GM12878 (cell line): ENCODE measurements at regions not wholly inside any gene's neighbourhood (a gene's known extent, or its start where the extent isn't known, plus 50 kb on each side); places are given as distances from the start of the nearest gene placed in this dataset.

Source experiments
- ATAC-seq: fragments of 200-7000 bp; cut with Tn5 transposase; 3 replicates; pipeline ENCODE4 v1.9.1; 2020; ENCODE audit warnings: mild to moderate bottlenecking, moderate library complexity
- BruUV-seq: library from RNA; stranded (reverse); fragments of 400-500 nt; replicated peaks from 2 replicates; lab custom pipeline; 2021; lab: Mats Ljungman, UMichigan
- CTCF ChIA-PET: fragments of 300-600 bp; sonication (Branson Sonifier 250); formaldehyde crosslinking; extraction: SDS; loops from one replicate; lab custom pipeline; 2021; ENCODE audit warnings: inconsistent platforms; lab: Yijun Ruan, JAX
- POLR2A ChIA-PET: fragments of 350-600 bp; formaldehyde crosslinking; extraction: SDS; loops from one replicate; lab custom pipeline; 2021; ENCODE audit warnings: inconsistent platforms; lab: Charles Lee
- RAD21 ChIA-PET: fragments of 300-600 bp; sonication (Branson Sonifier 250); formaldehyde crosslinking; loops from one replicate; lab custom pipeline; 2023; ENCODE audit warnings: antibody characterized with exemption; ENCODE audit not compliant: unreplicated experiment; lab: Charles Lee
- SMC1A ChIA-PET: fragments of 300-600 bp; sonication (Branson Sonifier 250); formaldehyde crosslinking; loops from one replicate; lab custom pipeline; 2023; ENCODE audit not compliant: unreplicated experiment, uncharacterized antibody; lab: Charles Lee
- DNase-seq: peaks from one replicate; pipeline ENCODE4 v3.0.0-alpha.2; 2011; ENCODE audit warnings: low read depth, low spot score
- FAIRE-seq: peaks from 3 replicates; lab custom pipeline; 2011; peaks lifted over from hg19 to GRCh38; lab: Jason Lieb, UNC
- H2AFZ ChIP-seq: 2 replicates; pipeline ENCODE4 v1.6.0; 2011; ENCODE audit warnings: low read depth, low read length, control low read depth; ENCODE audit not compliant: control insufficient read depth
- H3K27ac ChIP-seq: 2 replicates; pipeline ENCODE4 v1.5.1; 2011; ENCODE audit warnings: control low read depth; ENCODE audit not compliant: control insufficient read depth, insufficient read depth
- H3K27me3 ChIP-seq, 2 experiments: replicated peaks in 1 of 2; 2 replicates each; pipeline versions ENCODE4 v1.6.0 to v1.6.1; 2011; ENCODE audit warnings: low read length in 1 of 2; ENCODE audit not compliant: control insufficient read depth in 2 of 2, insufficient read depth in 2 of 2
- H3K36me3 ChIP-seq, 2 experiments: 2 replicates each; pipeline ENCODE4 v1.5.1; 2011; ENCODE audit warnings: low read length in 1 of 2; ENCODE audit not compliant: control insufficient read depth in 2 of 2, insufficient read depth in 2 of 2
- H3K4me1 ChIP-seq: 2 replicates; pipeline ENCODE4 v1.6.1; 2011; ENCODE audit warnings: mild to moderate bottlenecking, low read length, moderate library complexity, mixed read lengths; ENCODE audit not compliant: control insufficient read depth, insufficient read depth
- H3K4me2 ChIP-seq: 2 replicates; pipeline ENCODE4 v1.6.0; 2011; ENCODE audit warnings: control low read depth; ENCODE audit not compliant: control insufficient read depth, insufficient read depth
- H3K4me3 ChIP-seq: fragments of 200-600 bp; sonication (generic); 2 replicates; pipeline ENCODE4 v1.5.1; 2016
- H3K79me2 ChIP-seq: 2 replicates; pipeline ENCODE4 v1.6.0; 2011; ENCODE audit warnings: low read length; ENCODE audit not compliant: control insufficient read depth, insufficient read depth
- H3K9ac ChIP-seq: 2 replicates; pipeline ENCODE4 v1.8.0; 2011; ENCODE audit warnings: low read length, control low read depth, mixed read lengths; ENCODE audit not compliant: control insufficient read depth, insufficient read depth
- H3K9me3 ChIP-seq: replicated peaks from 3 replicates; pipeline ENCODE4 v1.5.1; 2011; ENCODE audit warnings: mild to moderate bottlenecking, low read length; ENCODE audit not compliant: control insufficient read depth, insufficient read depth
- H4K20me1 ChIP-seq: 2 replicates; pipeline ENCODE4 v1.6.0; 2011; ENCODE audit not compliant: control insufficient read depth, insufficient read depth
- DPF2 ChIP-seq: fragments of 450-650 bp; IDR thresholded peaks from 2 replicates; pipeline ENCODE4 v1.6.1; 2017; ENCODE audit warnings: mild to moderate bottlenecking
- EP300 ChIP-seq, 2 experiments: fragments of 150-350 bp in 1 of 2; IDR thresholded peaks; 2 replicates each; pipeline ENCODE4 v1.6.1; 2011 to 2012; ENCODE audit warnings: low read depth in 2 of 2, low read length in 2 of 2, borderline replicate concordance in 1 of 2, improper control_type of control experiment in 1 of 2, inconsistent platforms in 1 of 2; ENCODE audit not compliant: control insufficient read depth in 1 of 2
- EZH2 ChIP-seq: IDR thresholded peaks from 2 replicates; pipeline ENCODE4 v1.6.1; 2012; ENCODE audit warnings: low read depth, mild to moderate bottlenecking, control low read depth, inconsistent platforms, low read length, borderline replicate concordance; ENCODE audit not compliant: control insufficient read depth
- KDM1A ChIP-seq: fragments of 200-600 bp; sonication (generic); IDR thresholded peaks from 2 replicates; pipeline ENCODE4 v1.6.1; 2016; ENCODE audit warnings: borderline replicate concordance
- RFX5 ChIP-seq: IDR thresholded peaks from 2 replicates; pipeline ENCODE4 v1.6.1; 2011; ENCODE audit warnings: low read depth, low read length, improper control_type of control experiment
- SREBF2 ChIP-seq: IDR thresholded peaks from 2 replicates; pipeline ENCODE4 v1.6.1; 2012; ENCODE audit warnings: mild to moderate bottlenecking, low read length
- SUPT20H ChIP-seq: IDR thresholded peaks from 2 replicates; pipeline ENCODE4 v1.6.1; 2011; ENCODE audit warnings: low read depth, mild to moderate bottlenecking, low read length, moderate library complexity, borderline replicate concordance; ENCODE audit not compliant: control insufficient read depth
- WGBS: methylation state at CpG from one replicate; pipeline ENCODE4 v1.1.6; 2016; ENCODE audit warnings: low lambda C conversion rate; ENCODE audit not compliant: insufficient replicate concordance, insufficient coverage; ENCODE audit errors: missing lambda C conversion rate; 5-methylcytosine and 5-hydroxymethylcytosine counted together
- in situ Hi-C: fragments of 300-500 bp; cut with MboI; formaldehyde crosslinking; loops from 9 replicates; pipeline ENCODE4 v1.14.3; 2018; ENCODE audit warnings: mixed read lengths
- intact Hi-C: fragments of 100-400 bp; cut with micrococcal nuclease; formaldehyde crosslinking; loops from one replicate; pipeline ENCODE4 v1.14.2; 2022; ENCODE audit not compliant: unreplicated experiment
- TF ChIP-seq, protein P1 (sequence below): IDR thresholded peaks from 2 replicates; pipeline ENCODE4 v1.6.1; 2011; ENCODE audit warnings: mild to moderate bottlenecking, low read depth, low read length, moderate library complexity; ENCODE audit not compliant: insufficient replicate concordance
- TF ChIP-seq, protein P2 (sequence below): IDR thresholded peaks from 2 replicates; pipeline ENCODE4 v1.6.1; 2012; ENCODE audit warnings: low read depth, low read length, improper control_type of control experiment
- TF ChIP-seq, protein P3 (sequence below): IDR thresholded peaks from 2 replicates; pipeline ENCODE4 v1.6.1; 2011; ENCODE audit warnings: borderline replicate concordance, low read depth, mild to moderate bottlenecking, moderate library complexity, mixed read lengths, low read length; ENCODE audit not compliant: insufficient read depth; ENCODE audit errors: extremely low read length
- TF ChIP-seq, protein P4 (sequence below): fragments of 450-650 bp; IDR thresholded peaks from 2 replicates; pipeline ENCODE4 v1.6.1; 2017; ENCODE audit warnings: mild to moderate bottlenecking

DNA sequence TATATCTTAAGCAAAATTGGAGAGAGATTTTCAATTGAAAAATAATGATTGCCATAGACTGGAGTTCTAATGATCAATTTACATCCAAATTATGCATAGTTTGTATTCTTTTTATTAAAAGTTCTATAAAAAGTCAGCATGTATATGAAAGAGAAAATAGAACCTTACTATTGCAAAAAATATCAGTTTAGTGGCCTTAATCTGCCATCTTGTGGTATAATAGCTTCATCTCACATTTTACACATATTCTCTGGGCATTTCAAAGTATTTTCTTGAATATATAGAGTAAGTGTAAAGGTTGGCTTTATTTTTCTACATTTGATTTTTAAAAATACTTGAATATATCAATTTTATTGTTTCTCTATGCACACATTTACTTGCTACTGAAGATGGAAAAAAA, 1858.6 kb upstream of the CDH9 start:
- POLR2A ChIA-PET = no interaction called here
- H3K4me1 ChIP-seq = no peaks in the 10 kb centered on the region
- FAIRE-seq = no peak

DNA sequence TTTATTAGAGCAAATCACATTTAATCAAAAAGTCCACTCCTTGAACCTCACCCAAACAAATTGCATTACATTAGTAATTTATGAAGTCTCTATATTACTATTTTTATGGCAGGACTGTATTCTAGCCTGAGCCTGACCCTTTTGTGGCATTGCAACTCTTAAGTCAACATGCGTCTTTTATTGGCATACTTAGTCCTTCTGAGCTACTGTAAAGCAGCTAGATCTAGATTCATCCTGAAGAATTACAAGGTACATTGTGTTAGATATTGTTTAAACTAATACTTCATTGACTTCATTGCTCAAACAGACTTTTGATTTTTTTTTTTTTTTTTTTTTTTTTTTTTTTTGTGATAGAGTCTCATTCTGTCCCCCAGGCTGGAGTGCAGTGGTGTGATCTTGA, 1842.5 kb upstream of the CDH9 start:
- RAD21 ChIA-PET = no interaction called here
- in situ Hi-C loops = no loop called here
- Histone ChIP-seq H3K27ac (no peak overlapping the region), H3K4me2 (no peak overlapping the region), H2AFZ (no peak overlapping the region), H3K9me3 (no peaks in the 10 kb centered on the region), H3K27me3 (no peaks in the 10 kb centered on the region), H3K4me1 (no peaks in the 10 kb centered on the region), H3K79me2 (no peaks in the 10 kb centered on the region), H4K20me1 (no peaks in the 10 kb centered on the region), H3K9ac (no peak overlapping the region), H3K36me3 (no peaks in the 10 kb centered on the region), H3K4me3 (no peak overlapping the region)
- no peak for FAIRE-seq
- POLR2A ChIA-PET = no interaction called here
- intact Hi-C loops = no loop called here
- DNase-seq = no peak
- CTCF ChIA-PET = no interaction called here
- SMC1A ChIA-PET = no interaction called here
- WGBS = 47% methylated on average over 1 of the region's 1 CpG
- ATAC-seq = no peak
- BruUV-seq = no TSS peak
- TF ChIP-seq RFX5 (no peak), KDM1A (no peak), EP300 (IDR thresholded peaks at IDR 0.05; ENCODE audit: borderline replicate concordance in 1 of 2, control insufficient read depth in 1 of 2, low read depth in 2 of 2, low read length in 2 of 2) (no peak), SUPT20H (no peak), DPF2 (no peak), SREBF2 (no peak)
- TF ChIP-seq, protein P1, sequence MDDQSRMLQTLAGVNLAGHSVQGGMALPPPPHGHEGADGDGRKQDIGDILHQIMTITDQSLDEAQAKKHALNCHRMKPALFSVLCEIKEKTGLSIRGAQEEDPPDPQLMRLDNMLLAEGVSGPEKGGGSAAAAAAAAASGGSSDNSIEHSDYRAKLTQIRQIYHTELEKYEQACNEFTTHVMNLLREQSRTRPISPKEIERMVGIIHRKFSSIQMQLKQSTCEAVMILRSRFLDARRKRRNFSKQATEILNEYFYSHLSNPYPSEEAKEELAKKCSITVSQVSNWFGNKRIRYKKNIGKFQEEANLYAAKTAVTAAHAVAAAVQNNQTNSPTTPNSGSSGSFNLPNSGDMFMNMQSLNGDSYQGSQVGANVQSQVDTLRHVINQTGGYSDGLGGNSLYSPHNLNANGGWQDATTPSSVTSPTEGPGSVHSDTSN = no peak
- TF ChIP-seq, protein P2, sequence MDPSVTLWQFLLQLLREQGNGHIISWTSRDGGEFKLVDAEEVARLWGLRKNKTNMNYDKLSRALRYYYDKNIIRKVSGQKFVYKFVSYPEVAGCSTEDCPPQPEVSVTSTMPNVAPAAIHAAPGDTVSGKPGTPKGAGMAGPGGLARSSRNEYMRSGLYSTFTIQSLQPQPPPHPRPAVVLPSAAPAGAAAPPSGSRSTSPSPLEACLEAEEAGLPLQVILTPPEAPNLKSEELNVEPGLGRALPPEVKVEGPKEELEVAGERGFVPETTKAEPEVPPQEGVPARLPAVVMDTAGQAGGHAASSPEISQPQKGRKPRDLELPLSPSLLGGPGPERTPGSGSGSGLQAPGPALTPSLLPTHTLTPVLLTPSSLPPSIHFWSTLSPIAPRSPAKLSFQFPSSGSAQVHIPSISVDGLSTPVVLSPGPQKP = no peak

More for the DNA sequence above, 1858.6 kb upstream of the CDH9 start:
- no peaks in the 10 kb centered on the region for H3K9me3 ChIP-seq
- H3K4me2 ChIP-seq = no peak overlapping the region
- in situ Hi-C loops = no loop called here
- no peaks in the 10 kb centered on the region for H3K36me3 ChIP-seq
- H3K27ac ChIP-seq = no peak overlapping the region
- no TSS peak for BruUV-seq
- H2AFZ ChIP-seq = no peak overlapping the region
- H4K20me1 ChIP-seq = no peaks in the 10 kb centered on the region
- TF ChIP-seq, protein P3, sequence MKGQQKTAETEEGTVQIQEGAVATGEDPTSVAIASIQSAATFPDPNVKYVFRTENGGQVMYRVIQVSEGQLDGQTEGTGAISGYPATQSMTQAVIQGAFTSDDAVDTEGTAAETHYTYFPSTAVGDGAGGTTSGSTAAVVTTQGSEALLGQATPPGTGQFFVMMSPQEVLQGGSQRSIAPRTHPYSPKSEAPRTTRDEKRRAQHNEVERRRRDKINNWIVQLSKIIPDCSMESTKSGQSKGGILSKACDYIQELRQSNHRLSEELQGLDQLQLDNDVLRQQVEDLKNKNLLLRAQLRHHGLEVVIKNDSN = no peak
- no peak for TF ChIP-seq EZH2
- TF ChIP-seq, protein P4, sequence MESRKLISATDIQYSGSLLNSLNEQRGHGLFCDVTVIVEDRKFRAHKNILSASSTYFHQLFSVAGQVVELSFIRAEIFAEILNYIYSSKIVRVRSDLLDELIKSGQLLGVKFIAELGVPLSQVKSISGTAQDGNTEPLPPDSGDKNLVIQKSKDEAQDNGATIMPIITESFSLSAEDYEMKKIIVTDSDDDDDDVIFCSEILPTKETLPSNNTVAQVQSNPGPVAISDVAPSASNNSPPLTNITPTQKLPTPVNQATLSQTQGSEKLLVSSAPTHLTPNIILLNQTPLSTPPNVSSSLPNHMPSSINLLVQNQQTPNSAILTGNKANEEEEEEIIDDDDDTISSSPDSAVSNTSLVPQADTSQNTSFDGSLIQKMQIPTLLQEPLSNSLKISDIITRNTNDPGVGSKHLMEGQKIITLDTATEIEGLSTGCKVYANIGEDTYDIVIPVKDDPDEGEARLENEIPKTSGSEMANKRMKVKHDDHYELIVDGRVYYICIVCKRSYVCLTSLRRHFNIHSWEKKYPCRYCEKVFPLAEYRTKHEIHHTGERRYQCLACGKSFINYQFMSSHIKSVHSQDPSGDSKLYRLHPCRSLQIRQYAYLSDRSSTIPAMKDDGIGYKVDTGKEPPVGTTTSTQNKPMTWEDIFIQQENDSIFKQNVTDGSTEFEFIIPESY = no peak
- no peak for DNase-seq
- SMC1A ChIA-PET = interaction anchor here (0.6 kb wide), 1 partner anchor 554 kb away, joined by 3 read pairs; no protein-coding TSS in a partner anchor
- H3K79me2 ChIP-seq = no peaks in the 10 kb centered on the region
- no peak overlapping the region for H3K4me3 ChIP-seq
- RAD21 ChIA-PET = interaction anchor here (1.2 kb wide), 1 partner anchor 12 kb away, joined by 3 read pairs; no protein-coding TSS in a partner anchor
- CTCF ChIA-PET = interaction anchor here (1.8 kb wide), 1 partner anchor 552 kb away, joined by 8 read pairs; no protein-coding TSS in a partner anchor
- no peak for ATAC-seq
- H3K27me3 ChIP-seq = no peaks in the 10 kb centered on the region
- no peak overlapping the region for H3K9ac ChIP-seq
- intact Hi-C loops = loop anchor here (10.0 kb wide), 1 partner anchor 552 kb away; no protein-coding TSS in a partner anchor
